Stimulated activated naive CD8-positive, alpha-beta T cell treated with anti-CD3 and anti-CD28 coated beads, Interleukin-15, Interleukin-2, amounts not matched to agents 100 ng/mL and 50 ng/mL, for 24 hours (primary cell): ENCODE measurements at regions not wholly inside any gene's neighbourhood (a gene's known extent, or its start where the extent isn't known, plus 50 kb on each side); places are given as distances from the start of the nearest gene placed in this dataset.
"Not testable (repeated sequence)": the region's sequence is repeated elsewhere in the genome, so short reads cannot be mapped to it uniquely, and the experiment has no call there.

Experiments
- H3K27ac Mint-ChIP-seq: one replicate; pipeline ENCODE4 v1.8.0; 2021; ENCODE audit warnings: mild to moderate bottlenecking, mixed read lengths
- H3K27me3 Mint-ChIP-seq: one replicate; pipeline ENCODE4 v1.8.0; 2021; ENCODE audit warnings: mixed read lengths
- H3K36me3 Mint-ChIP-seq: one replicate; pipeline ENCODE4 v1.8.0; 2021; ENCODE audit warnings: low read depth, mixed read lengths
- H3K4me1 Mint-ChIP-seq: one replicate; pipeline ENCODE4 v1.8.0; 2021; ENCODE audit warnings: low read depth, mixed read lengths
- H3K4me3 Mint-ChIP-seq: one replicate; pipeline ENCODE4 v1.8.0; 2021; ENCODE audit warnings: mild to moderate bottlenecking, mixed read lengths
- H3K9me3 Mint-ChIP-seq: one replicate; pipeline ENCODE4 v1.8.0; 2021; ENCODE audit warnings: mixed read lengths

DNA sequence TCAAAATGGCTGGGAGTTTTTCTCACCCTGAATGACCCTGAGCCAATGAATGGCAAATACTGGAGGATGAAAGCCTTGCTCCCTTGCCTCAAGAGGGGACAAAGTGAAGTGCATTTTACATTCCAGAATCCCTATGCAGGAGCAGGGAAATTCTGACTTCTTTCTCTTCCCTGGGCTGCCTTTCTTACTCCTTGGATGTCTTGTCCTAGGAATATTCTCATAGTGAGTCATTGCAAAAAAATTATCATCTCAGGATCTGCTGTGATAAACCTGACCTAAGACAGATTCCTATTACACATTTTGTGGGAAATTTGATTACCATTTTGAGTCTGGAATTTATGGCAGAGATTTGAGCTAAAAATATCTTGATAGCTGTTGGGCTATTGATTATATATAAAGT is 199.9 kb downstream of the TMA16 start:
- Mint-ChIP-seq H3K27ac (no peak overlapping the region), H3K27me3 (peaks cover 17% of the 10 kb centered on the region), H3K36me3 (no peaks in the 10 kb centered on the region), H3K4me3 (no peak overlapping the region), H3K4me1 (no peaks in the 10 kb centered on the region), H3K9me3 (no peaks in the 10 kb centered on the region)

DNA sequence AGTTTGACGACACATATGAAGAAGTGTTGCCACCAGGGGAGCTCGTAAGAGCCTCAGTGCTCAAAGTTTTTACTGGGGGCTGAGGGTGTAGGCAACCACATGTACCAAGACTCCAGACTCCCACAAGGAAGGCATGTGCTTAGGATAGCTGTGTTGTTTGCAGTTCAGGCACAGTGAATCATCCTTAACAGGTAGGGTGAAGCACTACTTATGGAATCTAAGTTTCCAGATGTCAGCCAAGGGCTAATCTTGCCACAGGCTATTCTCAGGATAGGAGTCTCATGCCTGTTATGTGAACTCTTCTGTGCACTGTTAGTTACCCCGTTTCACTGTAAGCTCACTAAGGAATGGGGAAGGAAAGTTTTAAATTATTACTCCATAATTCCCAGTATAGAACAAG is 202.6 kb downstream of the TMA16 start:
- Mint-ChIP-seq H3K9me3 (no peaks in the 10 kb centered on the region), H3K27ac (no peak overlapping the region), H3K4me3 (no peak overlapping the region), H3K36me3 (no peaks in the 10 kb centered on the region), H3K27me3 (peaks cover 20% of the 10 kb centered on the region), H3K4me1 (no peaks in the 10 kb centered on the region)

DNA sequence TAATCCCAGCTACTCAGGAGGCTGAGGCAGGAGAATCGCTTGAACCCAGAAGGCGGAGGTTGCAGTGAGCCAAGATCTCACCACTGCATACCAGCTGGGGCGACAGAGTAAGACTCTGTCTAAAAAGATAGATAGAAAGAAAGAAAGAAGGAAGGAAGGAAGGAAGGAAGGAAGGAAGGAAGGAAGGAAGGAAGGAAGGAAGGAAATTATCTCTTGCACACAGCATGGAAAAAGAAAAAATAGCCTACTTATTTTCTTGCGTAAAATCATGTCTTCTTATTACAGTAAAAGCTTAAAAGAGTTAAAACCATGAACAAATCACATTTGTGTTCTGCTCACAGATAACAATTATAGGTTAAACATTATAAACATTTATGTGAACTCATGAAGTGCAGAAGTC is 205.9 kb downstream of the TMA16 start:
- not testable (repeated sequence) for H3K4me3 Mint-ChIP-seq, H3K27ac Mint-ChIP-seq, H3K4me1 Mint-ChIP-seq, H3K9me3 Mint-ChIP-seq, H3K36me3 Mint-ChIP-seq
- peaks cover 24% of the 10 kb centered on the region for H3K27me3 Mint-ChIP-seq

DNA sequence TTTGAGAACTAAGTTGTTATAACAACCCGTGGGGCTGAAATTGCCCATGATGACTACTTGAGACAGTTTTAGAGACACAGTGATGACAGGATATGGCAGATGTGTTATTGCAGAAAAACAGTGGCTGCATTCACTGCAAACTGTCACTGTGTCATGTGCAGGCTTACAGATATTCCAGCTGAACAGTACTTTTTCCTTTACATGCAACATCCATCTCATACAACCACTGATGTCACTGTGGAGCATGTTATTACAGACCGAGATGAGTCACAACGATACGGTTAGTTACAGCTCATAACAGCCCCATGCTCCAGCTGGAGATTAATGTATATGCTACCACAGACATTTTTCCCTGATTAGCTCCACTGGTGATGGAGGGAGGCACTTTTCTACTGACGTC is 207.4 kb downstream of the TMA16 start:
- Mint-ChIP-seq H3K9me3 (no peaks in the 10 kb centered on the region), H3K4me3 (no peak overlapping the region), H3K4me1 (no peaks in the 10 kb centered on the region), H3K27me3 (peaks cover 17% of the 10 kb centered on the region), H3K36me3 (no peaks in the 10 kb centered on the region), H3K27ac (no peak overlapping the region)

DNA sequence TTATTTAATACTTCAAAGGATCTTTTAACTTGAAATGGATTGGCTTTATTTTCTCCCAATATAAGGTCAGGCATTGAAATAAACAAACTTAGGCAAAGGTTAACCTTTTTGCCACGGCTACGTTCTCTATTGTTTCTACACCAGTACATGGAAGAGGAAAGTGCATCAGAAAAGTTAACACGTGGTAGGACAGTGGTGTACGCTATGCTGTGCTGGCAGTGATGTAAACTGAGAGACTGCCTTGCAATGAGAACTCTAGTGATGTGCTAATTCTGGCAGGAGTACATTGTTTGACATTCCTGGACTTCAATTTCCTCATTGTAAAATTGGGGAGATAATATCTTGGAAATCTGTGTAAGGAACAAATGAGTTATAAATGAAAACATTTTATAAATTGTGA is 208.2 kb downstream of the TMA16 start:
- no peaks in the 10 kb centered on the region for H3K36me3 Mint-ChIP-seq
- no peaks in the 10 kb centered on the region for H3K4me1 Mint-ChIP-seq
- H3K27ac Mint-ChIP-seq: no peak overlapping the region
- peaks cover 15% of the 10 kb centered on the region for H3K27me3 Mint-ChIP-seq
- H3K4me3 Mint-ChIP-seq: no peak overlapping the region
- no peaks in the 10 kb centered on the region for H3K9me3 Mint-ChIP-seq

DNA sequence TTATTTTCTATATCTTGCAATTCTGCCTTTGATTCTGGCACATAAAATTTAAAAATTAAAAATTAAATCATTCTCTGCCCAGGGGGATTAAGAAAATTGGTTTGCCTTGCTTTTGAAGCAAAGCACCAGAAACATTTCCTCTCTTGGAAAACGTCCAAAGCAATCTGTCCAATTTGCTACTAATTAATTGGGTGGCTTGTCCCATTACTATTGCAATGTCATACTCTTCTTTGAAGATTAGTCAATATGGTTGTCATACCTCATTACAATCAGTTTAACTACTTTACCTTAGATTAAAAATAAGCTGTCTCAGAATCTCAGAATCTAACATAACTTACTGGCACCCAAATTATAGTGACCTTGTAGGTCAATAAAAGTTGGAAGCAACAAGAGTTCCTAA is 208.8 kb downstream of the TMA16 start:
- Mint-ChIP-seq H3K27ac (no peak overlapping the region), H3K9me3 (no peaks in the 10 kb centered on the region), H3K4me3 (no peak overlapping the region), H3K27me3 (peaks cover 9% of the 10 kb centered on the region), H3K36me3 (no peaks in the 10 kb centered on the region), H3K4me1 (no peaks in the 10 kb centered on the region)

DNA sequence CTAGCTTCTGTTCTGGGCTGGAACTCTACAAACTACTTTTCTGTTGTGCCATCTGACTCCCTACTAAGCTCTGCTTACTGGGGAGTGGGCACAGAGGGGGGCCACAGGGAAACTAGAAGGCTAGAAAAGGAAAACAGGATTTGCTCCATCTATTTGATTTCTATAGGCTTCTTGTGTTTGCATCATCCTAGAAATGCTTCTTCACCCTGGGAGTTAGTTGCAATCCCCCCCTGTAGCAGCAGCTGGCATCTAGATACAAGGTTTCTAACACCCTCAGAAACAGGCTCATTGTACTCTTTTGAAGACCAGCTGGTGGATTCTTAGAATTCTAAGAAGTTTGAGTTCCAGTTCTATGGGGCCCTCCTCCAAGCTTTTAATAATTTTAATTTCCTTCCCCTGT is 213.4 kb downstream of the TMA16 start:
- no peaks in the 10 kb centered on the region for H3K4me1 Mint-ChIP-seq
- H3K27ac Mint-ChIP-seq: no peak overlapping the region
- peaks cover 6% of the 10 kb centered on the region for H3K27me3 Mint-ChIP-seq
- H3K9me3 Mint-ChIP-seq: no peaks in the 10 kb centered on the region
- H3K36me3 Mint-ChIP-seq: no peaks in the 10 kb centered on the region
- no peak overlapping the region for H3K4me3 Mint-ChIP-seq

DNA sequence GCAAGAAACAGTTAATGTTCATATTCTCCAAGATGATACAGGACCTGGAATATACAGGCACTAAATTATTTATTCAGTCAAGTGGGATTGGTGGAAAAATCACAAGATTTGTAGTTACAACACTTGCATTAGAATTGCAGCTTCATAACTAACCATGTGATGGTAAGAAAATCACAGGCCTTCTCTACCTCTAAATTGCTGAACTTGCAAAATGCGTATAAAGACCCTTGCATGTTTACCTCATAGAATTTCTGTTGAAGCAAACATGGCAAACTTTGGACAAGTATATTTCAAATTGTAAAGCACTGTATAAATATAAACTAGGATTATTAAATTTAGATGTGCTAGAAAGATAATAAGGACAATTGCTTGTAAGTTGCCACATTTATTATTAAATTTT is 215.1 kb downstream of the TMA16 start:
- Mint-ChIP-seq H3K9me3 (no peaks in the 10 kb centered on the region), H3K4me3 (no peak overlapping the region), H3K4me1 (no peaks in the 10 kb centered on the region), H3K27ac (no peak overlapping the region), H3K36me3 (no peaks in the 10 kb centered on the region), H3K27me3 (peaks cover 3% of the 10 kb centered on the region)

DNA sequence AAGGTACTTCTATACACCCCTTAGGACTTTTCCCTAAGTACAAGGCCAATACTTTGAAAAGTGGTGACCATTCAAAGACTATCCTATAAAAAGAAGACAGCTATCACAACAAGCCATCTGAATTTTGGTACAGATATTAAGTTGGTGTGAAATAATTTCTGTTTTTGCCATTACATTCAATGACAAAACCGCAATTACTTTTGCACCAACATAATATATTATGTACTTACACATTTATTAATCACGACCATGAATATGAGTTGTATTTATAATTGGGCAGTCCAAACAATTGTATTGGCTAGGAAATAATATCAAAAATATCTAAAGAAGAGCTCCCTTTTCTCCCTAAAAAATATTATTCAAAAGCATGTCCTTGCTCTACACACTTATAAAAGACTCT is 215.7 kb downstream of the TMA16 start:
- no peaks in the 10 kb centered on the region for H3K9me3 Mint-ChIP-seq
- peaks cover 3% of the 10 kb centered on the region for H3K27me3 Mint-ChIP-seq
- H3K36me3 Mint-ChIP-seq: no peaks in the 10 kb centered on the region
- no peak overlapping the region for H3K4me3 Mint-ChIP-seq
- no peak overlapping the region for H3K27ac Mint-ChIP-seq
- no peaks in the 10 kb centered on the region for H3K4me1 Mint-ChIP-seq

DNA sequence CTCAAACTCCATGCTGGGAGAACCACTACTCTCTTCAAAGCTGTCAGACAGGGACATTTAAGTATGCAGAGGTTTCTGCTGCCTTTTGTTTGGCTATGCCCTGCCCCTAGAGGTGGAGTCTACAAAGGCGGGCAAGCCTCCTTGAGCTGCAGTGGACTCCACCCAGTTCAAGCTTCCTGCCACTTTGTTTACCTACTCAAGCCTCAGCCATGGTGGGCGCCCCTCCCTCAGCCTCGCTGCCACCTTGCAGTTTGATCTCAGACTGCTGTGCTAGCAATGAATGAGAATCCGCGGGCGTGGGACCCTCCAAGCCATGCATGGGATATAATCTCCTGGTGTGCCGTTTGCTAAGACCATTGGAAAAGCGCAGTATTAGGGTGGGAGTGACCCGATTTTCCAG is 230.0 kb downstream of the TMA16 start:
- not testable (repeated sequence) for H3K4me3 Mint-ChIP-seq, H3K36me3 Mint-ChIP-seq, H3K27ac Mint-ChIP-seq, H3K4me1 Mint-ChIP-seq, H3K9me3 Mint-ChIP-seq
- peaks cover 10% of the 10 kb centered on the region for H3K27me3 Mint-ChIP-seq

DNA sequence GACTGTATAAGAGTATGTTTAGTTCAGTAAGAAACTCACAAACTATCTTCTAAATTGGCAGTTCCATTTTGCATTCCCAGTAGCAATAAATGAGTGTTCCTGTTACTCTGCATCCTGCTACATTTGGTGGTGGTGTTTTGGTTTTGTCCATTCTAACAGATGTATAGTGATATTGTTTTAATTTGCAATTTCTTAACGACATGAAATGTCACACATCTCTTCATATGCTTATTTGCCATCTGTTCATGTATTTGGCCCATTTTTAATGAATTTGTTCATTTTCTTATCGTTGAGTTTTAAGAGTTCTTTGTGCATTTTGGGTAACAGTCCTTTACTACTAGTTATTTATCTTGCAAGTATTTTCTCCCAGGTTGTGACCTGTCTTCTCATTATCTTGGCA is 232.2 kb downstream of the TMA16 start:
- H3K27me3 Mint-ChIP-seq: peaks cover 18% of the 10 kb centered on the region
- H3K36me3 Mint-ChIP-seq: no peaks in the 10 kb centered on the region
- no peaks in the 10 kb centered on the region for H3K4me1 Mint-ChIP-seq
- no peaks in the 10 kb centered on the region for H3K9me3 Mint-ChIP-seq
- no peak overlapping the region for H3K4me3 Mint-ChIP-seq
- no peak overlapping the region for H3K27ac Mint-ChIP-seq

DNA sequence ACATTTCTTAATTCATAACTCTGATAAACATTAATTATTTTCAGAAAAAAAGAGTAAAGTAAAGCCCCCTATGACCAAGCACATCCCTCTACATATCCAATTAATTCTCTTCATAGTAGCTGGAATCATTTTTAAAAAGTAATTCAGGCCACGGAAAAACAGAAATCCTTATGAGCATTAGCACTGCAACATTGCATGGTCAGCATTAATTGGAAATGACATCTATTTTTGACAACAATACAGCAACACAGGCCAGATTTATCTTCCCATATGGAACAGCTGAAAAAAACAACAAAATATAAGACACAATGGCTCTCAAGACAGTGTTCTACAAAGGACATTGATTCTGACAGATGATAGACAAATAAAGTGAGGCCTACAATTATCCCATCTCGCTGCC is 236.6 kb downstream of the TMA16 start:
- H3K4me1 Mint-ChIP-seq: no peaks in the 10 kb centered on the region
- H3K27me3 Mint-ChIP-seq: peaks cover 18% of the 10 kb centered on the region
- no peak overlapping the region for H3K27ac Mint-ChIP-seq

DNA sequence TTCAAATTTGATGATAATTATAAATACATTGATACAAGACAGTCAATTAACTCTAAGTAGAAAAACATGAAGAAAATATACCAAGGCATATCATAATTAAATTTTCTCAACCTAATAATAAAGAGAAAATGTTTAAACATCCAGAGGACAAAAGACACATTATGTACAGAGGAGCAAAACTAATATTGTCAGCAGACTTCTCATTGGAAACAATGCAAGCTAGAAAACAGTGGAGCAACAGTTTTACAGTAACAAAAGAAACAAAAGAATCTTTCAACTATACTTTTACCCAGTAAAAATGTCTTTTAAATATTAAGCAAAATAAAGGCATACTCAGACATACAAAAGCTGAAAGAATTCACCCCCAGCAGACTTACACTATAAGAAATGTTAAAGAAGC is 238.0 kb downstream of the TMA16 start:
- H3K4me3 Mint-ChIP-seq: no peak overlapping the region
- no peak overlapping the region for H3K27ac Mint-ChIP-seq
- peaks cover 15% of the 10 kb centered on the region for H3K27me3 Mint-ChIP-seq

More for the DNA sequence above, 236.6 kb downstream of the TMA16 start:
- Mint-ChIP-seq H3K36me3 (no peaks in the 10 kb centered on the region), H3K4me3 (no peak overlapping the region), H3K9me3 (no peaks in the 10 kb centered on the region)

DNA sequence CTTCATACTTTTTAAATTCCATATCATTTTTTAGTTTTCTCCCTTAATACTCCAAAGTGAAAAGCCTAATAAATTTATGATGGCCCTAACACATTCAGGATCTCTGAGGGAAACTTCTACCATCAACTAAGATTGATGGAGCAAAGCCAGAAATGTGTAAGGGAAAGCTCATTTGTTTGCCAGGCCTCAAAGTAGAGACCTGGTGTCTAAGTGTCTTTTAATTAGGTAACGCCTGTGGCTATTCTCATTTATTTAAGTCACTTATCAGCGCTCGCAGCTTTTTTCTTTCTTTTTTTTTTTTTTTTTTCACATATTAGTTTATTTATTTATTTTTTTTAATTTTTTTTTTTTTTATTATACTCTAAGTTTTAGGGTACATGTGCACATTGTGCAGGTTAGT is 242.4 kb downstream of the TMA16 start:
- no peaks in the 10 kb centered on the region for H3K36me3 Mint-ChIP-seq
- no peaks in the 10 kb centered on the region for H3K4me1 Mint-ChIP-seq
- H3K4me3 Mint-ChIP-seq: no peak overlapping the region
- H3K27ac Mint-ChIP-seq: no peak overlapping the region
- no peaks in the 10 kb centered on the region for H3K9me3 Mint-ChIP-seq
- H3K27me3 Mint-ChIP-seq: no peaks in the 10 kb centered on the region

More for the DNA sequence above, 238.0 kb downstream of the TMA16 start:
- H3K4me1 Mint-ChIP-seq: no peaks in the 10 kb centered on the region
- H3K9me3 Mint-ChIP-seq: no peaks in the 10 kb centered on the region
- H3K36me3 Mint-ChIP-seq: no peaks in the 10 kb centered on the region

DNA sequence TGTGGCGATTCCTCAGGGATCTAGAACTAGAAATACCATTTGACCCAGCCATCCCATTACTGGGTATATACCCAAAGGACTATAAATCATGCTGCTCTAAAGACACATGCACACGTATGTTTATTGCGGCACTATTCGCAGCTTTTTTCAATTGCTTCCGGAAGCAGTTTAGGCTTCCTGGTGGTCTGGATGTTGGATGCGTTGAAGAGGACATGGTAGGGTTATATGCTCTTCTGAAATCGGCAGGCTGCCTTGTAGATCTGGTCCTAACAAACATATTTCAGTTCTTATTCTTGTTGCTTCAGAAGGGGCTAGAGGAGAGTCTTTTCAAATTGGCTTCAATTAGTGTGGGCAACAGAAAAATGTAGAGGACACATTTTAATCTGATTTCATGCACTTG is 243.4 kb downstream of the TMA16 start:
- not testable (repeated sequence) for H3K27ac Mint-ChIP-seq

DNA sequence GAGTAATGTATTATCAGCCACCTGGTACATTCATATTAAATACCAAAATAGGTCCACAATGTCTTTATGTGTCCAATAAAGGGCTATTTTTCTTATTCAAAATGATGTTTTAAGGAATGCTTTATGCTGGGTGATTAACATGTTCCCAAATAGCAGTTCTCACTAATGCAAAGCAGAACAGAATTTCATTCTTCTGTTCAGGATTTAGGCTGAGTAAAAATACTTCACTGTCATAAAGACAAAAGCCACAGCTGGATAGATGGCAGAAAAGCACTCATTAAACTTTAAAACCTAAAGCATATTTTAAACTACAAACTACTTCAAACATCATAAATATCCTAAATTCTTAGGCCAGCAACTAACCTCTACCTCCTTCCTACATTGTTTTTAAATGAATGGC is 244.0 kb downstream of the TMA16 start:
- Mint-ChIP-seq H3K4me3 (no peak overlapping the region), H3K27me3 (no peaks in the 10 kb centered on the region), H3K36me3 (no peaks in the 10 kb centered on the region), H3K9me3 (no peaks in the 10 kb centered on the region), H3K27ac (no peak overlapping the region), H3K4me1 (no peaks in the 10 kb centered on the region)

More for the DNA sequence above, 243.4 kb downstream of the TMA16 start:
- not testable (repeated sequence) for H3K4me3 Mint-ChIP-seq, H3K27me3 Mint-ChIP-seq, H3K9me3 Mint-ChIP-seq, H3K4me1 Mint-ChIP-seq, H3K36me3 Mint-ChIP-seq

DNA sequence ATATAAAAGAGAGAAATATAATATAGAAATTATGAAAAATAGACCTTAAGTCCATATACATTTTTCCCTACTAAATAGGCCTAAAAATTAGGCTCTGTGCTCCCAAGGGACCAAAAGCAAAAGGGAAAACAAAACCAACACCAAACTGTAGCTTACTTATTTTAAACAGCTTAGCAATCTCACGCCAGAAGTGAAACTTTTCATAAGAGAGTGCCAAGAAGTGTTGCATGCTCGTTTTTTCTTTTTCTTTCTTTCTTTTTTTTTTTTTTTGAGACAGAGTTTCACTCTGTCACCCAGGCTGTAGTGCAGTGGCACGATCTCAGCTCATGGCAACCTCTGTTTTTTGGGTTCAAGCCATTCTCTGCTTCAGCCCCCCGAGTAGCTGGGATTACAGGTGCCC is 250.4 kb downstream of the TMA16 start:
- Mint-ChIP-seq H3K4me1 (no peaks in the 10 kb centered on the region), H3K27me3 (no peaks in the 10 kb centered on the region), H3K27ac (no peak overlapping the region), H3K9me3 (no peaks in the 10 kb centered on the region), H3K4me3 (no peak overlapping the region), H3K36me3 (no peaks in the 10 kb centered on the region)
